HUES48 (cell line): ENCODE measurements at regions not wholly inside any gene's neighbourhood (a gene's known extent, or its start where the extent isn't known, plus 50 kb on each side); places are given as distances from the start of the nearest gene placed in this dataset.
A peak's percentile ranks its signal among the peaks of the same experiment; 100 is the strongest.
"Not testable (repeated sequence)": the region's sequence is repeated elsewhere in the genome, so short reads cannot be mapped to it uniquely, and the experiment has no call there.

Experiments used
- H3K27ac ChIP-seq: one replicate; pipeline ENCODE4 v1.7.0; 2013; ENCODE audit warnings: low read depth, low read length, inconsistent platforms
- H3K27me3 ChIP-seq: 2 replicates; pipeline ENCODE4 v1.6.1; 2013; ENCODE audit warnings: mild to moderate bottlenecking, low read length; ENCODE audit not compliant: control insufficient read depth, insufficient read depth
- H3K36me3 ChIP-seq: 2 replicates; pipeline ENCODE4 v1.6.1; 2013; ENCODE audit warnings: low read length; ENCODE audit not compliant: control insufficient read depth, insufficient read depth
- H3K4me1 ChIP-seq: 2 replicates; pipeline ENCODE4 v1.6.1; 2013; ENCODE audit warnings: mild to moderate bottlenecking, low read length; ENCODE audit not compliant: control insufficient read depth, insufficient read depth
- H3K4me3 ChIP-seq: 2 replicates; pipeline ENCODE4 v1.5.1; 2013; ENCODE audit warnings: mild to moderate bottlenecking, low read depth, low read length
- H3K9ac ChIP-seq: 2 replicates; pipeline ENCODE4 v1.6.1; 2013; ENCODE audit warnings: mild to moderate bottlenecking, low read depth, low read length, moderate library complexity
- H3K9me3 ChIP-seq: 2 replicates; pipeline ENCODE4 v1.6.1; 2013; ENCODE audit warnings: low read length; ENCODE audit not compliant: control insufficient read depth, insufficient read depth

- H3K27me3 ChIP-seq: peaks cover 6% of the 10 kb centered on the region
- no peak overlapping the region for H3K27ac ChIP-seq
- H3K4me3 ChIP-seq: no peak overlapping the region
- peaks cover 15% of the 10 kb centered on the region for H3K4me1 ChIP-seq
- H3K9me3 ChIP-seq: no peaks in the 10 kb centered on the region
- no peak overlapping the region for H3K9ac ChIP-seq
- H3K36me3 ChIP-seq: no peaks in the 10 kb centered on the region
These were observed 622.0 kb downstream of the TYW1 start for GRCh38 chr7:67618556-67619162.

GRCh38 chr7:67619175-67619574 is 622.5 kb downstream of the TYW1 start:
- Histone ChIP-seq H3K27me3 (peaks cover 6% of the 10 kb centered on the region), H3K9me3 (no peaks in the 10 kb centered on the region), H3K27ac (no peak overlapping the region), H3K9ac (no peak overlapping the region), H3K36me3 (no peaks in the 10 kb centered on the region), H3K4me1 (peaks cover 15% of the 10 kb centered on the region), H3K4me3 (no peak overlapping the region)

DNA sequence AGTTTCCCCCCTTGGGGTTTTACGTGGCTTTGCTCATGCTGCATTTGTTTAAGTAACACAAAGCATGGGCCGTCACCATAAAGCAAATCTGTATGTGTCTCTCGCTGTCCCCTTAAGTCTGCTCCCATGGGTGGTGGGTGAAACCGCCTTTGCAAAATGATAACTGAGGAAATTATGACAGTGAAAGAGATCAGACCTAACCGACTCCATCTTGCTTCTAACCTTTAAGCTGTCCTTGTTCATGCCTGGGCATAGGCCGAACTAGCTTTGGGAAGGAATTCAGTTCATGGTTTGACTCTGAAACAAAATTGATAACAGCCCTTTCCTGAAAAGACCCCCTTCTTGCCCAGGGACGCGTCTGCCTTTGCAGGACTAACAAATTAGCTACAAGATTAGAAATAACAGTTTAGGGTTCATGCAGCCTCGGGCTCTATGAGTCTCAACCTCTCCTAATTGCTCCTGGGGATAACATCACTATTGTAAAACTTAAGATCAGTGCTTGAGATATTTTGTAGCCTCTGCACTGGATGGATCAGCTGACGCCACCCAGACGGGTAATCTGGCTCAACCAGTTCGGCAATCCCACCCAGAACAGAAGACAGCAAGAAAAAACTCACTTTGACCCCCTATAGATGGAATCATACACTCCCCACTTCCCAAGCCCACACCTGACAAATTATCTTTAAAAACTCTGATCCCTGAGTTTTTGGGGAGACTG is 623.7 kb downstream of the TYW1 start:
- H3K27me3 ChIP-seq: peaks cover 6% of the 10 kb centered on the region

DNA sequence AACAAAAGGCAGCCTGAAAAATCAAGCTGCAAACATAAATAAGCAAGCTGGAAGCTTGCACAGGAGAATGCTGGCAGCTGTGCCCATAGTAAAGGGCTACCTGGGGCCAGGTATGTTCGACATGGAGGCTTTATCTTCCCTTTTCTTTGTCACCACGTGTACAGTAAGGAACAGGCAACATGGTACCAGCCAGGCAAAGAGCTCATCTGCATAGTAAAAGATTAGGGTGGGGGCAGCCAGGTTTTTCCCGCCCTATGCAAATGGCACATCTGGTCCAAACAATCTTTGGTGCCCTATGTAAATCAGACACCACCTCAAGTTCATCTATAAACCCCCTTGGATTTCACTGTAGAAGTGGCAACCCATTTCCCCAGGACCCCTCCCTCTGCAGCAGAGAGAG is 625.1 kb downstream of the TYW1 start:
- Histone ChIP-seq H3K4me3 (no peak overlapping the region), H3K9me3 (no peaks in the 10 kb centered on the region), H3K4me1 (peaks cover 18% of the 10 kb centered on the region), H3K27ac (no peak overlapping the region), H3K27me3 (peaks cover 8% of the 10 kb centered on the region), H3K36me3 (no peaks in the 10 kb centered on the region), H3K9ac (no peak overlapping the region)

More for the DNA sequence above, 623.7 kb downstream of the TYW1 start:
- Histone ChIP-seq H3K9ac (no peak overlapping the region), H3K36me3 (no peaks in the 10 kb centered on the region), H3K27ac (no peak overlapping the region), H3K4me3 (no peak overlapping the region), H3K4me1 (peaks cover 16% of the 10 kb centered on the region), H3K9me3 (no peaks in the 10 kb centered on the region)

DNA sequence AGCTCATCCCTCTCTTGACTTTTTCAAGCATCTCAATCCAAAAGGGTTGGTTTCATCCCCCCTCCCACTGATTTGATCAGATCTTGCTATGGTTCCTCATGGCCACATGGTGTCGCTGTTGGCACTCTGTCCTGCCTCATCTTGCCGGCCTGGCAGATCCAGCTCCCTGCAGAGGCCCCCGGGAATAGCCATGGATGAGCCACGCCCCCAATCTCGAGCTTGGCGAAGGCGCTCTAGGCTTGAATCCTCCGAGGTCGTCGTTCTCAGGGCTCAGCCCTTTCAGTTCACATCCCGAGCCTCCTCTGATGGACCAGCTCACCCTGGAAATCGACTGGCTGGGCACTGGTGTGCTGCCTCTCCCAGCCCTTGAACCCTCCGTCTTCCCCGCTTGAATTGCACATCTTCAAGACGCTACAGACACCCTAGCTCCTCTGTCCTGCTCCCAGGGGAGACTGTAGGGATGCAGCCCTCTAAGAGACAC is 628.7 kb downstream of the TYW1 start:
- 0 out of 2 replicates have a peak overlapping the region, but pooled peaks have one; percentile 47 for H3K9ac ChIP-seq
- no peak overlapping the region for H3K27ac ChIP-seq
- no peaks in the 10 kb centered on the region for H3K9me3 ChIP-seq
- H3K36me3 ChIP-seq: no peaks in the 10 kb centered on the region
- H3K4me1 ChIP-seq: peaks cover 11% of the 10 kb centered on the region
- H3K27me3 ChIP-seq: peaks cover 8% of the 10 kb centered on the region
- peak overlapping the region; percentile 52 for H3K4me3 ChIP-seq

- H3K9ac ChIP-seq: no peak overlapping the region
- H3K4me1 ChIP-seq: no peaks in the 10 kb centered on the region
- no peaks in the 10 kb centered on the region for H3K27me3 ChIP-seq
- H3K9me3 ChIP-seq: no peaks in the 10 kb centered on the region
- no peak overlapping the region for H3K4me3 ChIP-seq
- no peak overlapping the region for H3K27ac ChIP-seq
- no peaks in the 10 kb centered on the region for H3K36me3 ChIP-seq
These were observed 634.8 kb downstream of the TYW1 start for GRCh38 chr7:67631476-67631875.

DNA sequence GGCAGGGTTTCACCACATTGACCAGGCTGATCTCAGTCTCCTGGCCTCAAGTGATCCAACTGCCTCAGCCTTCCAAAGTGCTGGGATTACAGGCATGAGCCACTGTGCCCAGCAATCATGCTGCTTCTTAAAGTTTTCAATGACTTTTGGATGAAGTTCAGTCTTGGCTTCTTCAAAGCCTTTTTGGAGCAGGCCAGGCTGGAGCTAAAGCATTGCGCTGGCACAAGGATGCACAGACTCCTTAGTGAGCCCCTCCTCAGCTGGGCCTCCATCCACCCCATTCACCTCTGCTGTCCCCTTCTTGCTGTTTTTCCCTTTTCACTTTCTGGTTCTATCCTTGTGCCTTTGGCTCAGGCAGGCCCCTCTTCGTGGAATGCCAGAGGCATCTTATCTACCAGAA is 638.6 kb downstream of the TYW1 start:
- no peaks in the 10 kb centered on the region for H3K27me3 ChIP-seq
- no peak overlapping the region for H3K9ac ChIP-seq
- H3K4me3 ChIP-seq: no peak overlapping the region
- H3K9me3 ChIP-seq: no peaks in the 10 kb centered on the region; the same call in 1 of the 2 replicates
- H3K27ac ChIP-seq: no peak overlapping the region
- H3K4me1 ChIP-seq: no peaks in the 10 kb centered on the region
- H3K36me3 ChIP-seq: no peaks in the 10 kb centered on the region

DNA sequence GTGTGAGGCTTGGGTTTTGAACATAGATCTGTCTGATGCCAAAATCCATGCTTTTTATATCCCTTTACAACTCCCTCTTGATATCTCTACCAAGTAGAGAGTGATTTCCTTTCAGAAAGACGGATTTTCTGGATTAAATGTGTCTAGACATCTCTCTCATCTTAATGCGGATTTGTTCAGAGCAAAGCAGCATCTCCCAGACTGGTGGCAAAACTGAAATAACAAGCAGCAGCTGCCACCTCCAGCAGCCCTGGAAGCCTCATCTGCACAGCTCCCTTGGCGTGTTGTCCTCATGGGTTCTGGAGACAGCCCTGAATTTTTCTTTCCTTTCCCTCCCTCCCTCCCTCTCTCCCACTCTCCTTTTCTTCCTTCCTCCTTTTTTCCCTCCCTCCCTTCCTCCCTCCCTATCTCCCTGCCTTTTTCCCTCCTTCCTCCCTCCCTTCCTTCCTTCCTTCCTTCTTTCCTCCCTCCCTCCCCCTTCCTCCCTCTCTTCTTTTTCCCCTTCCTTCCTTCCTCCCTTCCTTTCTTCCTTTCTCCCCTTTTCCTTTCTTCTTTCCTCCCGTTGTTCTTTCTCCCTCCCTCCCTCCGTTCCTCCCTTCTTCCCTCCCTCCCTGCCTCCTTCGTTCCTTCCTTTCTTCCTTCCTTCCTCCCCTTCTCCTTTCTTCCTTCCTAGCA is 639.9 kb downstream of the TYW1 start:
- no peak overlapping the region for H3K4me3 ChIP-seq
- H3K27me3 ChIP-seq: no peaks in the 10 kb centered on the region
- no peaks in the 10 kb centered on the region; the same call in 1 of the 2 replicates for H3K9me3 ChIP-seq
- H3K9ac ChIP-seq: no peak overlapping the region
- no peaks in the 10 kb centered on the region for H3K4me1 ChIP-seq
- H3K27ac ChIP-seq: no peak overlapping the region
- H3K36me3 ChIP-seq: no peaks in the 10 kb centered on the region

GRCh38 chr7:67637023-67637358 is 640.4 kb downstream of the TYW1 start:
- Histone ChIP-seq H3K27ac (no peak overlapping the region), H3K36me3 (no peaks in the 10 kb centered on the region), H3K9me3 (no peaks in the 10 kb centered on the region; the same call in 1 of the 2 replicates), H3K4me1 (no peaks in the 10 kb centered on the region), H3K9ac (no peak overlapping the region), H3K27me3 (no peaks in the 10 kb centered on the region), H3K4me3 (no peak overlapping the region)

GRCh38 chr7:67642542-67642941 is 645.9 kb downstream of the TYW1 start:
- H3K4me1 ChIP-seq, H3K9ac ChIP-seq, H3K9me3 ChIP-seq, H3K4me3 ChIP-seq, H3K36me3 ChIP-seq, H3K27me3 ChIP-seq, H3K27ac ChIP-seq: not testable (repeated sequence)

DNA sequence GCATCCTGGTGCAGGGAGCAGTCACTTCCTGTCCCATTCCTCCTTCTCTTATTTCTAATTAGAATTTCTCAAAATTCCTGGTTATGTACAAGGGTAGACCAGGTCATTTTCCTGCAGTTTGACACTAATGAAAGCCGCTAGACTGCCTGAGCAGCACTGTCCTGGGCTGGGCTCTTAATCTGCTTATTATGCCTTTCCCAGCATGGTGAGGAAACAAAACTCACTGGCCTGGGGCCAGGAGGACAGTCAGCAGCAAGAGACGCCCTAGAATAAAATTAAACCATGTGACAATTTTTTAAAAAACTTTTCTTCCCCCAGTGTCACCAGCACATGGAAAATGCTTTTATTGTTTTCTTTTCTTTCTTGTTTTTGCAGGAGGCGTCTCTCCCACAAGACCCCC is 647.5 kb downstream of the TYW1 start:
- H3K27me3 ChIP-seq: no peaks in the 10 kb centered on the region
- H3K36me3 ChIP-seq: no peaks in the 10 kb centered on the region
- no peak overlapping the region for H3K9ac ChIP-seq
- no peak overlapping the region for H3K27ac ChIP-seq
- H3K4me1 ChIP-seq: no peaks in the 10 kb centered on the region
- H3K9me3 ChIP-seq: no peaks in the 10 kb centered on the region; the same call in 1 of the 2 replicates
- H3K4me3 ChIP-seq: no peak overlapping the region
